GM06990 (cell line): ENCODE measurements at regions not wholly inside any gene's neighbourhood (a gene's known extent, or its start where the extent isn't known, plus 50 kb on each side); places are given as distances from the start of the nearest gene placed in this dataset.

Experiments
- DNase-seq: peaks from one replicate; pipeline ENCODE4 v3.0.0-alpha.2; 2011; ENCODE audit not compliant: insufficient read length; ENCODE audit errors: extremely low read depth
- H3K27me3 ChIP-seq: replicated peaks from 2 replicates; pipeline ENCODE4 v1.6.0; 2011; ENCODE audit warnings: low read length; ENCODE audit not compliant: control insufficient read depth, insufficient read depth
- H3K36me3 ChIP-seq: 2 replicates; pipeline ENCODE4 v1.5.1; 2011; ENCODE audit warnings: low read length; ENCODE audit not compliant: control insufficient read depth, insufficient read depth
- H3K4me3 ChIP-seq: replicated peaks from 2 replicates; pipeline ENCODE4 v1.5.1; 2011; ENCODE audit warnings: low read depth, mild to moderate bottlenecking, control low read depth, low read length
- CTCF ChIP-seq: IDR thresholded peaks from 2 replicates; pipeline ENCODE4 v1.5.1; 2011; ENCODE audit warnings: low read length, control low read depth, mild to moderate bottlenecking, inconsistent platforms; ENCODE audit not compliant: insufficient read depth, poor library complexity, severe bottlenecking

DNA sequence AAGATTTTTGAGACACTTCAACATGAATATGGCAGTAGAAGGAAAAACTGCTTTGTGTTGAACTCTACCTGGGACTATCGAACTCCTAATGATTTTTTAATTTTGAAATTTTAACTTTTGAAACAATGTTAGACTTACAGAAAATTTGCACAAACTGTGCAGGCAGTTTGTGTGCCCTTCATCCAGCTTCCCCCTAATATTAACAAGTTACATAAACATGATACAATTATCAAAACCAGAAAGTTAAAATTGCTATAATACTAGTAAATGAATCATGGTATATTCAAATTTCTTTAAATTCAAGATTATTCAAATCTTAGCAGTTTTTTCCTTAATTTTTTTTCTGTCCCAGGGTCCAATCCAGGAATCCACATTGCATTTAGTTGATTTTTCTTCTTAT is 278.9 kb downstream of the ADGRL2 start:
- TF ChIP-seq CTCF: no peak
- Histone ChIP-seq H3K27me3 (no peaks in the 10 kb centered on the region; the same call in 1 of the 2 replicates), H3K4me3 (no peak overlapping the region)

DNA sequence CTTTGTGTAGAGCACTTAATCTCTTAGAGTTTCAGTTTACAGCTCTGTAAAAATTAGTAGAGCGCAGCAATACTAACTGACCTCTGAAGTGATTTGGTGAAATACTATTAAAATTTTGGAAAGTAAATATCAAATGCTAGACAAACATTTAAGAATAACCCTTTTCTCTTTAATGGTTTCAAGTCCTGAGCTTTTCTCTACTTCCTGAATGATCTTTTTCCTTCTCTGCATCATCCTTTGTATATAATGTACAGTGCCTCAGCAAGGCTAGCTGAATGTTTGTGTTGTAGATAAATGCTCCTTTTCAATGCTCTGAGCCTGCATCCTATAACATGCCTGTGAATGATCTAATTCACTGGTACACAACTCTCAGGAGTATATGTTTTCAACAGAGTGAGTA is 272.9 kb downstream of the ADGRL2 start:
- Histone ChIP-seq H3K4me3 (no peak overlapping the region), H3K27me3 (no peaks in the 10 kb centered on the region; the same call in 1 of the 2 replicates), H3K36me3 (no peaks in the 10 kb centered on the region)
- no peak for DNase-seq
- TF ChIP-seq CTCF: no peak

More for the DNA sequence above, 278.9 kb downstream of the ADGRL2 start:
- DNase-seq: no peak
- H3K36me3 ChIP-seq: no peaks in the 10 kb centered on the region

DNA sequence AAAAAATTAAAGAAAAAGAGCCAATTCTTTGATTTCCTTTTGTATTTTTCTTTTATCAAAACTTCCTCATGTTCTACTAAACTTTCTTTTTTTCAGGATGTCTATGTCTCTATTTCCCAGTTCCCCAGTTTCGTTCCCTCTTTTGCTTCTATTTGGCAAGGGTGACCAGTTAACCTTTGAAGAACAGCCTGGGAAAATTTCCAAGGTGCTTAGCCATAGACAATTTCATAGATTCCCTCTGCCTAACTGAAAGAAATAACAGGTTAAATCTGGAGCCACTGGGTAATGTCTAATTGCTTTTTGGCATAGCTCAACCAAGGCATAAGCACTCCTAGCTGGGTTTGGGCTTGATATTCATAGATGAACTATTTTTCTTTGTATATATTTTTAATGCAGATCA is 272.3 kb downstream of the ADGRL2 start:
- no peak for TF ChIP-seq CTCF
- no peaks in the 10 kb centered on the region for H3K36me3 ChIP-seq
- no peak for DNase-seq
- no peaks in the 10 kb centered on the region; the same call in 1 of the 2 replicates for H3K27me3 ChIP-seq
- H3K4me3 ChIP-seq: no peak overlapping the region

DNA sequence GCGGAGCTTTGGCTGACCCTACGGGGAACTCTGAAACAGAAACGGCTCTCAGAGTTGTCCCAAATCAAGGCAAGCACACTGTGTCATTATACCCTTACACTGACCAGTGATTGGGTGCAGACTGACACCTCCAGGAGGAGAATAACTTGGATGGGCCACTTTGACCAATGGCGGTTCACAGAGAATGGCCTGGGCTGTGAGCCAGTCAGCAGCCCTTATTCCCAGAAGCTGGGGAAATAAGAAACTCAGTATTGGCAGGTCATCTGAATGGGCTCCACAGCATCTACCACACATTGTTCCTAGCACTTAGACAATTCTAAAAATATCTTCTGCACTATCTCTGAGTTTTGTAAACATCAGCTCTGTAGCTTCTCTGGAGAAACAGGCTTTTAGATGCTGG is 265.2 kb downstream of the ADGRL2 start:
- TF ChIP-seq CTCF: no peak
- Histone ChIP-seq H3K36me3 (no peaks in the 10 kb centered on the region), H3K27me3 (no peaks in the 10 kb centered on the region), H3K4me3 (no peak overlapping the region)
- no peak for DNase-seq

DNA sequence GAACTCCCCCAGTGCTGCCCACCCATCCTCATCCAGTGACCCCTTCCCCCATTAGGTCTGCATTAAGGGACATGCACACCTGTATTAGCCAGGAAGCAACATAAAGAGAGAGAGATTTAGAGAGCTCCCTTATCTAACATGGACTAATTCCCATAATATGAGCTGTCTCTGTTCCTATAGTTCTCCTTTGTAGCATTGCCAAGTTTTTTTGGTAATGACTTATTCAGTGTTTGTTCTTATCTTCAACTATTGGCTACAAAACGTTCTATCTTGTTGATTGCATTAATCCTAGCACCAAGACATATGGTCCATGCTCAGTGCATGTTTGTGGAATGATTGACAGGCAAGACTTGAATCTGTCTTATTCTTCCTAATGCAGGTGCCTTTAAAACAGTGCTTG is 264.0 kb downstream of the ADGRL2 start:
- TF ChIP-seq CTCF: no peak
- no peak overlapping the region for H3K4me3 ChIP-seq
- no peak for DNase-seq
- H3K27me3 ChIP-seq: no peaks in the 10 kb centered on the region
- no peaks in the 10 kb centered on the region for H3K36me3 ChIP-seq

DNA sequence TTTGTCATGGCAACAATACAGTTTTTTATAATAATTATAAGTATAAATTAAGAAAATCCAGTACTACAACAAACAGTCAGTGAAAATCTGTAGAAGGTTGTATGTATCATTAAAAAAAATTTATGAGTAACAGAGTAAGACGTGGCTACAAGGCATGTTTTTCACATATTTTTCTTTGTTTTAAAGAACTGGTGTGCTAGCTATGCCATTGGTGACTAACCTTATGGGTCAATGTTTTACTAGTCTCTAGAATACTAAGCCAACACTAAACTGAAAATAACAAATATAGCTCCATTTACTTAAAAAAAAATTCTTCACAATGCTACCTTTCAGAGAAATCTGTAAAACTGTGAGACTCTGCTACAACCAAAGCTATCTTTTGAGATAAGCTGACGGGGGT is 261.5 kb downstream of the ADGRL2 start:
- no peak for DNase-seq
- TF ChIP-seq CTCF: no peak
- Histone ChIP-seq H3K27me3 (no peaks in the 10 kb centered on the region), H3K4me3 (no peak overlapping the region), H3K36me3 (no peaks in the 10 kb centered on the region)
